CD8-positive, alpha-beta memory T cell (primary cell): ENCODE measurements at regions not wholly inside any gene's neighbourhood (a gene's known extent, or its start where the extent isn't known, plus 50 kb on each side); places are given as distances from the start of the nearest gene placed in this dataset.

Experiments used
- CTCF ChIA-PET: fragments of 350-600 bp; sonication (Branson Sonifier 250); formaldehyde crosslinking; loops from one replicate; lab custom pipeline; 2021; ENCODE audit warnings: antibody characterized with exemption; lab: Charles Lee
- POLR2A ChIA-PET: fragments of 350-600 bp; sonication (Branson Sonifier 250); formaldehyde crosslinking; loops from one replicate; lab custom pipeline; 2021; ENCODE audit warnings: antibody characterized with exemption; lab: Charles Lee
- DNase-seq, 5 donors: peaks; one replicate each; pipeline versions ENCODE4 v3.0.0 to v3.0.0-alpha.2; 2020 to 2022; ENCODE audit warnings: mixed read lengths in 1 of 5
- H3K27ac ChIP-seq: one replicate; pipeline ENCODE4 v1.7.0; 2013; ENCODE audit warnings: low read depth, mild to moderate bottlenecking, low read length, moderate library complexity
- H3K27me3 ChIP-seq: 2 replicates; pipeline ENCODE4 v1.7.0; 2013; ENCODE audit warnings: low read length, mild to moderate bottlenecking; ENCODE audit not compliant: insufficient read depth, poor library complexity, severe bottlenecking
- H3K36me3 ChIP-seq: 2 replicates; pipeline ENCODE4 v1.7.0; 2013; ENCODE audit warnings: mild to moderate bottlenecking, low read length, moderate library complexity; ENCODE audit not compliant: insufficient read depth
- H3K4me1 ChIP-seq: 2 replicates; pipeline ENCODE4 v1.7.0; 2013; ENCODE audit warnings: mild to moderate bottlenecking, low read length, moderate library complexity; ENCODE audit not compliant: insufficient read depth
- H3K4me3 ChIP-seq: 2 replicates; pipeline ENCODE4 v1.7.0; 2013; ENCODE audit warnings: mild to moderate bottlenecking, low read length
- H3K9me3 ChIP-seq: 2 replicates; pipeline ENCODE4 v1.7.0; 2013; ENCODE audit warnings: mild to moderate bottlenecking, low read length
- H3K27ac Mint-ChIP-seq, 8 donors: one replicate each; pipeline ENCODE4 v1.8.0; 2020 to 2021; ENCODE audit warnings: mixed read lengths in 8 of 8, mild to moderate bottlenecking in 6 of 8, inconsistent platforms in 3 of 8, moderate library complexity in 3 of 8
- H3K27me3 Mint-ChIP-seq, 2 donors: one replicate each; pipeline ENCODE4 v1.8.0; 2020 to 2021; ENCODE audit warnings: mixed read lengths in 2 of 2, mild to moderate bottlenecking in 1 of 2, moderate library complexity in 1 of 2
- H3K36me3 Mint-ChIP-seq, 3 donors: one replicate each; pipeline ENCODE4 v1.8.0; 2020 to 2021; ENCODE audit warnings: mixed read lengths in 3 of 3, inconsistent platforms in 1 of 3, mild to moderate bottlenecking in 1 of 3
- H3K4me1 Mint-ChIP-seq, 3 donors: one replicate each; pipeline ENCODE4 v1.8.0; 2020 to 2021; ENCODE audit warnings: mixed read lengths in 3 of 3, inconsistent platforms in 1 of 3, mild to moderate bottlenecking in 1 of 3
- H3K4me3 Mint-ChIP-seq, 7 donors: one replicate each; pipeline ENCODE4 v1.8.0; 2020 to 2021; ENCODE audit warnings: mixed read lengths in 7 of 7, mild to moderate bottlenecking in 6 of 7, moderate library complexity in 4 of 7, inconsistent platforms in 2 of 7
- H3K9me3 Mint-ChIP-seq, 5 donors: one replicate each; pipeline ENCODE4 v1.8.0; 2020 to 2022; ENCODE audit warnings: mixed read lengths in 5 of 5, mild to moderate bottlenecking in 3 of 5, moderate library complexity in 2 of 5, inconsistent platforms in 1 of 5

DNA sequence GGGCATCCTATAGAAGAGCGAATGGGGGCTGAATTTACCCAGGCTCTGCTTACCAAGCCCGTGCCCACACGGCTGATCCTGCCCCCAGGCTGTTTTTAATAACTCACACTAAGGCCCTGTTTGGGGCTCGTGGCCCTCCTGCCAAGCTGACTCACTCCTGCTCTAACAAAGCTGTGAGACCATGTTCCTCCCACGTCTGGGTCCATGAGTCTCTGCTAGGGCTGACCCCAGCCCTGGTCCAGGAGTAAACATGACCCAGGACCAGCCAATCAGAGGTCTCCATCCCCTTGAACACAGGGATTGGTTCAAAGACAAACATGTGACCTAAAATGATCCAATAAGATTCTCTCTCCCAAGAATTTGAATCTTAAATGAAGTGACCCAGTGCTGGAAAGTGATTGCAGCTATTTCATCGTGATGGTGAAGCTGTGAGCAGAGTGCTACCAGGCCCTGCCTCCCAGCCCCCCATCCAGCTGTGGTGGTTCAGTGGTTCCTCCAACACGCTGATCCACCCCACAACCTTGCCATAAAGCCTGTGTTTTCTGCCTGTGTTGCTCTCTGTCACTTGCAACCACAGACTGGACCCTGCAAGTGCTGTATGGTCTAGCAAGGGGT, 57.2 kb downstream of the C16orf82 start:
- ChIA-PET POLR2A (no interaction called here), CTCF (interaction anchor here (1.8 kb wide), 1 partner anchor 14 kb away, joined by 3 read pairs; no protein-coding TSS in a partner anchor)
- no peaks in the 10 kb centered on the region for H3K9me3 ChIP-seq
- H3K36me3 ChIP-seq, result no peaks in the 10 kb centered on the region
- Mint-ChIP-seq H3K27ac (no peak overlapping the region), H3K4me1 (no peaks in the 10 kb centered on the region), H3K9me3 (peaks cover 12 to 26% (median 14%) of the 10 kb centered on the region in 5 donors), H3K4me3 (no peak overlapping the region), H3K27me3 (peaks cover 9 to 39% of the 10 kb centered on the region in 2 donors), H3K36me3 (peaks cover 0 to 3% (median 3%) of the 10 kb centered on the region in 3 donors)
- no peak overlapping the region for H3K27ac ChIP-seq
- no peaks in the 10 kb centered on the region for H3K4me1 ChIP-seq
- H3K4me3 ChIP-seq, result no peak overlapping the region
- H3K27me3 ChIP-seq, result no peaks in the 10 kb centered on the region
- DNase-seq, result no peak

GRCh38 chr16:27127308-27127707, 60.6 kb downstream of the C16orf82 start:
- ChIA-PET CTCF (no interaction called here), POLR2A (no interaction called here)
- DNase-seq, result no peak
- H3K4me1 Mint-ChIP-seq, result no peaks in the 10 kb centered on the region
- Histone ChIP-seq H3K4me1 (no peaks in the 10 kb centered on the region), H3K9me3 (no peaks in the 10 kb centered on the region), H3K27me3 (no peaks in the 10 kb centered on the region), H3K36me3 (no peaks in the 10 kb centered on the region), H3K4me3 (no peak overlapping the region), H3K27ac (no peak overlapping the region)
- peaks cover 0 to 9% (median 4%) of the 10 kb centered on the region in 3 donors for H3K36me3 Mint-ChIP-seq
- H3K9me3 Mint-ChIP-seq, result peaks cover 6 to 24% (median 20%) of the 10 kb centered on the region in 5 donors
- no peak overlapping the region for H3K27ac Mint-ChIP-seq
- peaks cover 10 to 39% of the 10 kb centered on the region in 2 donors for H3K27me3 Mint-ChIP-seq
- H3K4me3 Mint-ChIP-seq, result no peak overlapping the region

DNA sequence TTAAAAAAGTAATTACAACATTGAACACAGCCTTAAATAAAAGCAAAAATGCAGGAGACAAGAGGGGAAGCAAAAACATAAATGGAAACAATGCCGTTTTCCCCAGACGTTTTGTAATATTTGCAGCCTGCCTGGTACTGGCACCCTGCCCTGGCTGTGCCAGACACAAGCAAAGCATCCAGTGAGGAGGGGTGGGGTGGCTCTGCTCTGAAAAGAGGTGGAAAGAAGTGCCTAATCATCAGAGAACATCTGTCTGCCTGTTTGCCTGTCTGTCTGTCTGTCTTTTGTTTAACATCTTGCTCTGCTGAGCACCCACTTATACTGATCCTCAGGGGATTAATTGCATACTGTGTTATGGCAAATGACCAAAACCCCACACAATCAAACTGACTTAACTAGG, 62.7 kb downstream of the C16orf82 start:
- H3K27ac ChIP-seq, result no peak overlapping the region
- no peaks in the 10 kb centered on the region for H3K27me3 ChIP-seq
- no peaks in the 10 kb centered on the region for H3K36me3 ChIP-seq
- H3K9me3 ChIP-seq, result no peaks in the 10 kb centered on the region
- peaks cover 8 to 29% (median 20%) of the 10 kb centered on the region in 5 donors for H3K9me3 Mint-ChIP-seq
- H3K4me1 Mint-ChIP-seq, result no peaks in the 10 kb centered on the region
- DNase-seq, result no peak
- H3K4me3 ChIP-seq, result no peak overlapping the region
- ChIA-PET POLR2A (no interaction called here), CTCF (no interaction called here)
- H3K36me3 Mint-ChIP-seq, result peaks cover 0 to 12% (median 4%) of the 10 kb centered on the region in 3 donors
- no peak overlapping the region for H3K27ac Mint-ChIP-seq
- peaks cover 11 to 47% of the 10 kb centered on the region in 2 donors for H3K27me3 Mint-ChIP-seq
- no peaks in the 10 kb centered on the region for H3K4me1 ChIP-seq
- no peak overlapping the region for H3K4me3 Mint-ChIP-seq

- H3K27me3 ChIP-seq, result no peaks in the 10 kb centered on the region
- no peak overlapping the region for H3K27ac ChIP-seq
- peaks cover 0 to 8% (median 7%) of the 10 kb centered on the region in 3 donors for H3K4me1 Mint-ChIP-seq
- H3K36me3 Mint-ChIP-seq, result peaks cover 0 to 6% (median 0%) of the 10 kb centered on the region in 3 donors
- ChIA-PET POLR2A (no interaction called here), CTCF (no interaction called here)
- no peak for DNase-seq
- H3K27ac Mint-ChIP-seq, result peak overlapping the region in 6 of 8 donors; percentile 0 to 92 (median 79)
- H3K9me3 Mint-ChIP-seq, result peaks cover 0 to 9% (median 4%) of the 10 kb centered on the region in 5 donors
- no peaks in the 10 kb centered on the region for H3K36me3 ChIP-seq
- no peak overlapping the region for H3K4me3 ChIP-seq
- H3K4me3 Mint-ChIP-seq, result peak overlapping the region in 2 of 7 donors; percentile 37 to 51
- peaks cover 17 to 31% of the 10 kb centered on the region in 2 donors for H3K27me3 Mint-ChIP-seq
- H3K9me3 ChIP-seq, result no peaks in the 10 kb centered on the region
- no peaks in the 10 kb centered on the region for H3K4me1 ChIP-seq
Measured at GRCh38 chr16:27138257-27138656, 65.1 kb upstream of the KDM8 start.

DNA sequence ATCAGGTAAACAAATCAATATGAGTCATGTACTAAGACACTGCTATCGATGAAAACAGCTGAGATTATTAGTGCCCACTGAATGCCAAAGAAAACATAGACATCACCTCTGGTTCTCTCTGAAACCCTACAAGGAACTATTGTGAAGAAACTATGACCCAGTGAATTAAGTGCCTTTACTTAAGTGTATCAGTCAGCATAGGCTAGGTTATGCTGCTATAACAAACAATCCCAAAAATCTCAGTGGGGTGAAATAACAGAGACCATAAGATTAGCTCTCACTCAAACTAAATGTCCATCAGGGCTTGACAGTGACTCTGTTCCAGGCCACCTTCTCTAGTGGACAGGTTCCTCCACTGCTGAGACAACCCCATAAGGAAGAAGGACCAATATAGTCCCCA, 57.7 kb upstream of the KDM8 start:
- POLR2A ChIA-PET, result no interaction called here
- no peak for DNase-seq
- Histone ChIP-seq H3K4me1 (no peaks in the 10 kb centered on the region), H3K27ac (no peak overlapping the region), H3K27me3 (no peaks in the 10 kb centered on the region), H3K4me3 (no peak overlapping the region), H3K9me3 (no peaks in the 10 kb centered on the region), H3K36me3 (no peaks in the 10 kb centered on the region)
- peaks cover 0 to 8% (median 0%) of the 10 kb centered on the region in 5 donors for H3K9me3 Mint-ChIP-seq
- peak overlapping the region in 1 of 8 donors; percentile 32 for H3K27ac Mint-ChIP-seq
- CTCF ChIA-PET, result no interaction called here
- no peaks in the 10 kb centered on the region for H3K36me3 Mint-ChIP-seq
- H3K27me3 Mint-ChIP-seq, result peaks cover 15 to 29% of the 10 kb centered on the region in 2 donors
- H3K4me1 Mint-ChIP-seq, result no peaks in the 10 kb centered on the region
- H3K4me3 Mint-ChIP-seq, result no peak overlapping the region

GRCh38 chr16:27149986-27150385, 53.3 kb upstream of the KDM8 start:
- Mint-ChIP-seq H3K36me3 (no peaks in the 10 kb centered on the region), H3K9me3 (peaks cover 0 to 6% (median 0%) of the 10 kb centered on the region in 5 donors)
- CTCF ChIA-PET, result no interaction called here

DNA sequence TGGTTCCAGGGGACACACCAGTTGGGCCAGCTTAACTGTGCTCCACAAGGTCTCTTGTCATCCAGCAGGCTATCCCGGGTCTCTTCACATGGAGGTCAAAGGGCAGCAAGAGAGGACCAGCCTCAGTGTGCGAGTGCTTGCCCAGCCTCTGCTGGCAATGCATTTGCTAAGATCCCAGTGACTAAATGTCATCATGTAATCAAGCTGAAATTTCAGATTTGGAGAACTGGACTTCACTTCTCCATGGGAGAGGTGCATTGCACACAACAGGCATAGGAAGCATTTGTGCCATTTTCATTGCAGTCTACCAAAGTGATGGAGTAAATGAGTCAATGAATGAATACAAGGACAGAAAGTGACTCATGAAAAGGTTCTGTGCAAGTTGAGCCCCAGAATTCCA, 51.2 kb upstream of the KDM8 start:
- POLR2A ChIA-PET, result no interaction called here
- H3K4me1 ChIP-seq, result peaks cover 10% of the 10 kb centered on the region
- no peak overlapping the region for H3K4me3 Mint-ChIP-seq

More at GRCh38 chr16:27149986-27150385, 53.3 kb upstream of the KDM8 start:
- no peak for DNase-seq
- H3K27me3 ChIP-seq, result no peaks in the 10 kb centered on the region
- no peak overlapping the region for H3K4me3 ChIP-seq
- H3K27me3 Mint-ChIP-seq, result peaks cover 2 to 17% of the 10 kb centered on the region in 2 donors
- peak overlapping the region in 1 of 8 donors; percentile 68 for H3K27ac Mint-ChIP-seq
- POLR2A ChIA-PET, result no interaction called here
- H3K36me3 ChIP-seq, result no peaks in the 10 kb centered on the region
- no peaks in the 10 kb centered on the region for H3K9me3 ChIP-seq
- H3K4me1 Mint-ChIP-seq, result peaks cover 2 to 4% (median 3%) of the 10 kb centered on the region in 3 donors
- peaks cover 5% of the 10 kb centered on the region for H3K4me1 ChIP-seq
- no peak overlapping the region for H3K27ac ChIP-seq
- no peak overlapping the region for H3K4me3 Mint-ChIP-seq

DNA sequence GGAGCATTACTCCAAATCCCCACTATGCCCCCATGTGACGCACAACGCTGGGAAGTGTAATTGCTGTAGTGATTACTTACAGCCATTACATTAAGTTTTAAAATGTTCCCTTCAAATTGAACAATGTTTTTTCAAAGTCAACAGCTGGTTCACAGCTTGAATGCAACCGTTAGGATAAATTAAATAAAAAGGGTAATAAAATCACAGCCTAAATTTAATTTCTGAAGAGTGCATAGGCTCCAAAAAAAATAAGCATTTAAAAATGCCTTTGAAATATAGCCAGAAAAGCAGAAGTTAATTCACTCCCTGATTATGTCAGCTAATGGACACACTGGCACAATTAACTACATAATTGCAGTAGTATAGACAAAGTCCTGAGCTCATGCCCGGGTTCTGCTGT, 50.5 kb upstream of the KDM8 start:
- no peaks in the 10 kb centered on the region for H3K9me3 Mint-ChIP-seq

More for the DNA sequence above, 51.2 kb upstream of the KDM8 start:
- CTCF ChIA-PET, result interaction anchor here (1.2 to 8.9 kb wide), 9 partner anchors 8 to 306 kb away, joined by 3 to 85 read pairs (median 4); no protein-coding TSS in a partner anchor
- Histone ChIP-seq H3K27ac (no peak overlapping the region), H3K4me3 (no peak overlapping the region), H3K27me3 (no peaks in the 10 kb centered on the region), H3K36me3 (no peaks in the 10 kb centered on the region), H3K9me3 (no peaks in the 10 kb centered on the region)
- H3K4me1 Mint-ChIP-seq, result peaks cover 4 to 7% (median 5%) of the 10 kb centered on the region in 3 donors
- peaks cover 0 to 3% of the 10 kb centered on the region in 2 donors for H3K27me3 Mint-ChIP-seq
- H3K9me3 Mint-ChIP-seq, result no peaks in the 10 kb centered on the region
- no peaks in the 10 kb centered on the region for H3K36me3 Mint-ChIP-seq
- DNase-seq, result no peak
- no peak overlapping the region for H3K27ac Mint-ChIP-seq

More for the DNA sequence above, 50.5 kb upstream of the KDM8 start:
- no peak for DNase-seq
- H3K27ac Mint-ChIP-seq, result peak overlapping the region in 1 of 8 donors; percentile 12
- H3K4me1 ChIP-seq, result peaks cover 10% of the 10 kb centered on the region
- no peaks in the 10 kb centered on the region for H3K9me3 ChIP-seq
- H3K27ac ChIP-seq, result no peak overlapping the region
- ChIA-PET CTCF (interaction anchor here (1.2 to 8.9 kb wide), 8 partner anchors 13 to 310 kb away, joined by 3 to 85 read pairs (median 6); no protein-coding TSS in a partner anchor), POLR2A (no interaction called here)
- no peak overlapping the region for H3K4me3 ChIP-seq
- H3K36me3 Mint-ChIP-seq, result no peaks in the 10 kb centered on the region
- H3K36me3 ChIP-seq, result no peaks in the 10 kb centered on the region
- H3K4me3 Mint-ChIP-seq, result no peak overlapping the region
- no peaks in the 10 kb centered on the region for H3K27me3 ChIP-seq
- H3K27me3 Mint-ChIP-seq, result no peaks in the 10 kb centered on the region
- peaks cover 4 to 7% (median 5%) of the 10 kb centered on the region in 3 donors for H3K4me1 Mint-ChIP-seq
